ENCODE measurements at regions not wholly inside any gene's neighbourhood (a gene's known extent, or its start where the extent isn't known, plus 50 kb on each side); places are given as distances from the start of the nearest gene placed in this dataset.

GRCh38 chr7:56229631-56230030, 113.4 kb upstream of the NUPR2 start:
- Histone ChIP-seq H3K36me3 (no peaks in the 10 kb centered on the region), H3K4me1 (no peaks in the 10 kb centered on the region), H3K27ac (no peak overlapping the region), H3K27me3 (no peaks in the 10 kb centered on the region), H3K9me3 (no peaks in the 10 kb centered on the region), H3K4me3 (no peak overlapping the region)
- TF ChIP-seq POLR2AphosphoS5 (IDR thresholded peaks at IDR 0.05): no peak
- TF ChIP-seq POLR2A (IDR thresholded peaks at IDR 0.05): no peak
- no peak for TF ChIP-seq CTCF (IDR thresholded peaks at IDR 0.05)
- no peak for TF ChIP-seq EP300 (IDR thresholded peaks at IDR 0.05; ENCODE audit: low read depth)
- intact Hi-C loops (cut with DNase I; ENCODE audit: low total_unique reads): no loop called here
- no peak for DNase-seq
- WGBS, 2 donors (ENCODE audit: low coverage in 1 of 2): 51 to 60% methylated on average over 1 to 26 of the region's 28 CpGs
- in situ Hi-C loops (cut with MboI; ENCODE audit: low pct_ligation_motif_present in 1 of 4, low pct_unique_long_range_greater_than_20kb in 1 of 4, low sequenced_read_pairs in 3 of 4): no loop called here

GRCh38 chr7:56222866-56223265, 106.6 kb upstream of the NUPR2 start:
- Histone ChIP-seq H3K9me3 (no peaks in the 10 kb centered on the region), H3K4me3 (no peak overlapping the region), H3K27me3 (no peaks in the 10 kb centered on the region), H3K36me3 (no peaks in the 10 kb centered on the region), H3K27ac (no peak overlapping the region), H3K4me1 (no peaks in the 10 kb centered on the region)
- TF ChIP-seq CTCF (IDR thresholded peaks at IDR 0.05) (no peak), EP300 (IDR thresholded peaks at IDR 0.05; ENCODE audit: low read depth) (no peak), POLR2A (IDR thresholded peaks at IDR 0.05) (no peak), POLR2AphosphoS5 (IDR thresholded peaks at IDR 0.05) (no peak)
- WGBS, 2 donors (ENCODE audit: low coverage in 1 of 2): 50 to 60% methylated on average over 2 to 6 of the region's 6 CpGs
- no peak for DNase-seq
- intact Hi-C loops (cut with DNase I; ENCODE audit: low total_unique reads): no loop called here
- in situ Hi-C loops (cut with MboI; ENCODE audit: low pct_ligation_motif_present in 1 of 4, low pct_unique_long_range_greater_than_20kb in 1 of 4, low sequenced_read_pairs in 3 of 4): no loop called here

GRCh38 chr7:56219017-56219416, 102.8 kb upstream of the NUPR2 start:
- TF ChIP-seq EP300 (IDR thresholded peaks at IDR 0.05; ENCODE audit: low read depth): no peak
- TF ChIP-seq CTCF (IDR thresholded peaks at IDR 0.05): no peak
- TF ChIP-seq POLR2AphosphoS5 (IDR thresholded peaks at IDR 0.05): no peak
- no peak for TF ChIP-seq POLR2A (IDR thresholded peaks at IDR 0.05)
- Histone ChIP-seq H3K4me3 (no peak overlapping the region), H3K4me1 (no peaks in the 10 kb centered on the region), H3K27me3 (no peaks in the 10 kb centered on the region), H3K27ac (no peak overlapping the region), H3K9me3 (no peaks in the 10 kb centered on the region), H3K36me3 (no peaks in the 10 kb centered on the region)
- in situ Hi-C loops (cut with MboI; ENCODE audit: low pct_ligation_motif_present in 1 of 4, low pct_unique_long_range_greater_than_20kb in 1 of 4, low sequenced_read_pairs in 3 of 4): no loop called here
- intact Hi-C loops (cut with DNase I; ENCODE audit: low total_unique reads): no loop called here
- no peak for DNase-seq
- WGBS, 2 donors (ENCODE audit: low coverage in 1 of 2): 46 to 47% methylated on average over 5 of the region's 5 CpGs

GRCh38 chr7:56218510-56218909, 102.3 kb upstream of the NUPR2 start:
- H3K9me3 ChIP-seq: peaks cover 0 to 1% of the 10 kb centered on the region in 2 donors
- H3K4me1 ChIP-seq: no peaks in the 10 kb centered on the region
- intact Hi-C loops (cut with DNase I; ENCODE audit: low total_unique reads): no loop called here
- no peak for DNase-seq
- no peaks in the 10 kb centered on the region for H3K27me3 ChIP-seq
- no peaks in the 10 kb centered on the region for H3K36me3 ChIP-seq
- no peak overlapping the region for H3K4me3 ChIP-seq
- no peak overlapping the region for H3K27ac ChIP-seq
- TF ChIP-seq POLR2AphosphoS5 (IDR thresholded peaks at IDR 0.05): no peak
- no peak for TF ChIP-seq CTCF (IDR thresholded peaks at IDR 0.05)
- TF ChIP-seq EP300 (IDR thresholded peaks at IDR 0.05; ENCODE audit: low read depth): no peak
- no peak for TF ChIP-seq POLR2A (IDR thresholded peaks at IDR 0.05)
- in situ Hi-C loops (cut with MboI; ENCODE audit: low pct_ligation_motif_present in 1 of 4, low pct_unique_long_range_greater_than_20kb in 1 of 4, low sequenced_read_pairs in 3 of 4): no loop called here
- WGBS, 2 donors (ENCODE audit: low coverage in 1 of 2): 65 to 72% methylated on average over 4 of the region's 4 CpGs
